Trophoblast cell (in vitro differentiated cells and primary cell): ENCODE measurements at regions not wholly inside any gene's neighbourhood (a gene's known extent, or its start where the extent isn't known, plus 50 kb on each side); places are given as distances from the start of the nearest gene placed in this dataset.

ENCODE experiments used
- DNase-seq, 2 donors: peaks; one replicate each; pipeline ENCODE4 v3.0.0-alpha.2; 2016
- H2AFZ ChIP-seq: 2 replicates; pipeline ENCODE4 v1.6.1; 2013; ENCODE audit warnings: low read length, moderate library complexity, mild to moderate bottlenecking; ENCODE audit not compliant: insufficient read depth, poor library complexity
- H2AK5ac ChIP-seq: 2 replicates; pipeline ENCODE4 v1.6.1; 2013; ENCODE audit warnings: mild to moderate bottlenecking, low read length
- H2BK120ac ChIP-seq: 2 replicates; pipeline ENCODE4 v1.6.1; 2013; ENCODE audit warnings: low read length, mild to moderate bottlenecking, moderate library complexity; ENCODE audit not compliant: insufficient read depth, poor library complexity
- H2BK12ac ChIP-seq: 2 replicates; pipeline ENCODE4 v1.6.1; 2013; ENCODE audit warnings: mild to moderate bottlenecking, low read length, moderate library complexity
- H2BK5ac ChIP-seq: 2 replicates; pipeline ENCODE4 v1.6.1; 2013; ENCODE audit warnings: low read length, low read depth, moderate library complexity, mild to moderate bottlenecking; ENCODE audit not compliant: poor library complexity
- H3K14ac ChIP-seq: 2 replicates; pipeline ENCODE4 v1.6.1; 2013; ENCODE audit warnings: mild to moderate bottlenecking, low read length
- H3K18ac ChIP-seq: 2 replicates; pipeline ENCODE4 v1.6.1; 2013; ENCODE audit warnings: mild to moderate bottlenecking, low read length
- H3K23ac ChIP-seq: 2 replicates; pipeline ENCODE4 v1.6.1; 2013; ENCODE audit warnings: low read length
- H3K27ac ChIP-seq: 2 replicates; pipeline ENCODE4 v1.5.1; 2013; ENCODE audit warnings: low read depth, mild to moderate bottlenecking, inconsistent platforms, low read length, moderate library complexity
- H3K27me3 ChIP-seq: 2 replicates; pipeline ENCODE4 v1.6.1; 2013; ENCODE audit warnings: inconsistent platforms, mild to moderate bottlenecking, low read length, moderate library complexity; ENCODE audit not compliant: insufficient read depth
- H3K36me3 ChIP-seq, 2 experiments: 1 replicate in 1 of 2; 2 replicates in 1 of 2; pipeline ENCODE4 v1.6.1; 2013; ENCODE audit warnings: low read length in 2 of 2, mild to moderate bottlenecking in 2 of 2, moderate library complexity in 1 of 2; ENCODE audit not compliant: insufficient read depth in 2 of 2, control insufficient read depth in 1 of 2
- H3K4ac ChIP-seq: 2 replicates; pipeline ENCODE4 v1.6.1; 2013; ENCODE audit warnings: low read depth, mild to moderate bottlenecking, low read length, moderate library complexity
- H3K4me1 ChIP-seq, 2 experiments: 1 replicate in 1 of 2; 2 replicates in 1 of 2; pipeline ENCODE4 v1.6.1; 2013; ENCODE audit warnings: low read length in 2 of 2, mild to moderate bottlenecking in 2 of 2, moderate library complexity in 1 of 2; ENCODE audit not compliant: insufficient read depth in 2 of 2, control insufficient read depth in 1 of 2
- H3K4me2 ChIP-seq: 2 replicates; pipeline ENCODE4 v1.6.1; 2013; ENCODE audit warnings: inconsistent platforms, mild to moderate bottlenecking, low read length, moderate library complexity
- H3K4me3 ChIP-seq: 2 replicates; pipeline ENCODE4 v1.5.1; 2013; ENCODE audit warnings: mild to moderate bottlenecking, low read depth, low read length, inconsistent platforms
- H3K79me1 ChIP-seq: one replicate; pipeline ENCODE4 v1.6.1; 2013; ENCODE audit warnings: low read length
- H3K79me2 ChIP-seq: 2 replicates; pipeline ENCODE4 v1.6.1; 2013; ENCODE audit warnings: low read length, mild to moderate bottlenecking; ENCODE audit not compliant: control insufficient read depth, insufficient read depth, poor library complexity
- H3K9ac ChIP-seq: 2 replicates; pipeline ENCODE4 v1.6.1; 2013; ENCODE audit warnings: mild to moderate bottlenecking, low read length
- H3K9me3 ChIP-seq: 2 replicates; pipeline ENCODE4 v1.6.1; 2013; ENCODE audit warnings: low read depth, mild to moderate bottlenecking, control low read depth, inconsistent platforms, low read length; ENCODE audit not compliant: insufficient read depth
- H4K12ac ChIP-seq: 2 replicates; pipeline ENCODE4 v1.6.1; 2013; ENCODE audit warnings: low read depth, mild to moderate bottlenecking, low read length, moderate library complexity
- H4K8ac ChIP-seq: 2 replicates; pipeline ENCODE4 v1.6.1; 2013; ENCODE audit warnings: low read depth, mild to moderate bottlenecking, low read length, moderate library complexity
- H4K91ac ChIP-seq: one replicate; pipeline ENCODE4 v1.6.1; 2013; ENCODE audit warnings: low read depth, mild to moderate bottlenecking, low read length, moderate library complexity
- WGBS: extraction: QIAGEN DNeasy Blood & Tissue Kit; methylation state at CpG from one replicate; pipeline ENCODE4 v1.1.7; 2013; ENCODE audit warnings: missing lambda C conversion rate; ENCODE audit not compliant: insufficient read length, insufficient coverage; ENCODE audit errors: extremely low coverage; 5-methylcytosine and 5-hydroxymethylcytosine counted together

GRCh38 chr16:13519871-13520270, 400.1 kb upstream of the ERCC4 start:
- no peaks in the 10 kb centered on the region for H3K36me3 ChIP-seq
- H3K27me3 ChIP-seq = no peaks in the 10 kb centered on the region
- H2BK5ac ChIP-seq = no peak overlapping the region
- H3K79me1 ChIP-seq = no peaks in the 10 kb centered on the region
- H4K91ac ChIP-seq = no peak overlapping the region
- no peak overlapping the region for H2BK120ac ChIP-seq
- no peak overlapping the region for H3K18ac ChIP-seq
- H2BK12ac ChIP-seq = no peak overlapping the region
- no peak overlapping the region for H4K12ac ChIP-seq
- H3K4me3 ChIP-seq = no peak overlapping the region
- H3K23ac ChIP-seq = peak overlapping the region; percentile 81
- no CpG with 5 or more reads among the region's 2 CpGs for WGBS
- no peak overlapping the region for H3K4ac ChIP-seq
- no peak overlapping the region for H3K4me2 ChIP-seq
- H3K79me2 ChIP-seq = no peaks in the 10 kb centered on the region
- no peaks in the 10 kb centered on the region for H3K4me1 ChIP-seq
- no peak for DNase-seq
- no peak overlapping the region for H4K8ac ChIP-seq
- no peak overlapping the region for H2AFZ ChIP-seq
- H3K14ac ChIP-seq = no peak overlapping the region
- peaks cover 2% of the 10 kb centered on the region for H3K9me3 ChIP-seq
- H2AK5ac ChIP-seq = no peak overlapping the region
- H3K27ac ChIP-seq = no peak overlapping the region
- no peak overlapping the region for H3K9ac ChIP-seq

- no peak overlapping the region for H3K27ac ChIP-seq
- WGBS = no CpG with 5 or more reads among the region's 2 CpGs
- H3K4me3 ChIP-seq = no peak overlapping the region
- no peaks in the 10 kb centered on the region for H3K4me1 ChIP-seq
- H3K27me3 ChIP-seq = no peaks in the 10 kb centered on the region
- H2AFZ ChIP-seq = no peak overlapping the region
- H3K9ac ChIP-seq = no peak overlapping the region
- H3K18ac ChIP-seq = no peak overlapping the region
- no peak overlapping the region for H3K4ac ChIP-seq
- H3K79me1 ChIP-seq = no peaks in the 10 kb centered on the region
- H3K9me3 ChIP-seq = peaks cover 2% of the 10 kb centered on the region
- DNase-seq = no peak
- no peak overlapping the region for H4K91ac ChIP-seq
- no peak overlapping the region for H2BK5ac ChIP-seq
- H3K23ac ChIP-seq = no peak overlapping the region
- H3K36me3 ChIP-seq = no peaks in the 10 kb centered on the region
- no peak overlapping the region for H2AK5ac ChIP-seq
- no peak overlapping the region for H4K12ac ChIP-seq
- H3K4me2 ChIP-seq = no peak overlapping the region
- H4K8ac ChIP-seq = no peak overlapping the region
- H3K79me2 ChIP-seq = no peaks in the 10 kb centered on the region
- no peak overlapping the region for H2BK120ac ChIP-seq
- H3K14ac ChIP-seq = no peak overlapping the region
- no peak overlapping the region for H2BK12ac ChIP-seq
Observed at GRCh38 chr16:13521356-13521755, 398.6 kb upstream of the ERCC4 start.

DNA sequence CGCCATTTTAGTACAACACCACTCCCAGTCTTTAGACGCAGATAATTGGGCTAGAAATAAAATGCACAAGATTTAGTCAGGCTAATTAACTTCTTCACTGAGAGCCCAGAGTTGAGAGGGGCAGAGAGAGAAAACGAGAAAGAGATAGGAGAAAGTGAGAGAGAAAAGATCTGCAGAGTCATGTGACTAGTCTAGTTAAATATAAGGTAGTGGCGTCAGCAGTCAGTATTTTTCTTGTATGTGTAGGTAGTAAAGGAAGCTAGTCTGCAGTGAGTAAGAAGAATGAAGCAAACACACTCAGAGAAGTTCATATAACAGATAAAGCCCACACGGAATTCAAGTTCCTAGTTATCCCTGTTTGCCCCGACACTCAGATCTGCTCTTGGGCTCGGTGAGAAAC, 392.6 kb upstream of the ERCC4 start:
- DNase-seq = no peak
- no CpG with 5 or more reads among the region's 7 CpGs for WGBS
- no peak overlapping the region for H4K12ac ChIP-seq
- no peaks in the 10 kb centered on the region for H3K79me1 ChIP-seq
- H3K9ac ChIP-seq = no peak overlapping the region
- H3K18ac ChIP-seq = no peak overlapping the region
- no peak overlapping the region for H3K4ac ChIP-seq
- H3K27me3 ChIP-seq = no peaks in the 10 kb centered on the region
- no peak overlapping the region for H4K91ac ChIP-seq
- no peak overlapping the region for H2BK120ac ChIP-seq
- H3K4me2 ChIP-seq = no peak overlapping the region
- no peak overlapping the region for H2AFZ ChIP-seq
- no peaks in the 10 kb centered on the region for H3K4me1 ChIP-seq
- H3K79me2 ChIP-seq = no peaks in the 10 kb centered on the region
- H3K9me3 ChIP-seq = peaks cover 2% of the 10 kb centered on the region
- no peak overlapping the region for H3K27ac ChIP-seq
- no peak overlapping the region for H2AK5ac ChIP-seq
- H3K14ac ChIP-seq = no peak overlapping the region
- H4K8ac ChIP-seq = no peak overlapping the region
- H3K4me3 ChIP-seq = no peak overlapping the region
- no peaks in the 10 kb centered on the region for H3K36me3 ChIP-seq
- no peak overlapping the region for H2BK5ac ChIP-seq
- no peak overlapping the region for H2BK12ac ChIP-seq
- no peak overlapping the region for H3K23ac ChIP-seq

- Histone ChIP-seq H4K12ac (no peak overlapping the region), H3K23ac (no peak overlapping the region), H2BK120ac (no peak overlapping the region), H3K4me3 (no peak overlapping the region), H4K91ac (no peak overlapping the region), H4K8ac (no peak overlapping the region), H3K4me1 (no peaks in the 10 kb centered on the region), H3K18ac (no peak overlapping the region), H3K9me3 (peaks cover 2% of the 10 kb centered on the region), H3K36me3 (no peaks in the 10 kb centered on the region), H3K4ac (no peak overlapping the region), H2AK5ac (no peak overlapping the region), H2BK5ac (no peak overlapping the region), H3K79me1 (no peaks in the 10 kb centered on the region), H3K27ac (no peak overlapping the region), H3K9ac (no peak overlapping the region), H3K4me2 (no peak overlapping the region), H2BK12ac (no peak overlapping the region), H3K27me3 (no peaks in the 10 kb centered on the region), H3K79me2 (no peaks in the 10 kb centered on the region), H3K14ac (no peak overlapping the region), H2AFZ (no peak overlapping the region)
- no CpG with 5 or more reads among the region's 3 CpGs for WGBS
- no peak for DNase-seq
Observed at GRCh38 chr16:13528691-13529090, 391.3 kb upstream of the ERCC4 start.
